ENCODE measurements at regions not wholly inside any gene's neighbourhood (a gene's known extent, or its start where the extent isn't known, plus 50 kb on each side); places are given as distances from the start of the nearest gene placed in this dataset.

DNA sequence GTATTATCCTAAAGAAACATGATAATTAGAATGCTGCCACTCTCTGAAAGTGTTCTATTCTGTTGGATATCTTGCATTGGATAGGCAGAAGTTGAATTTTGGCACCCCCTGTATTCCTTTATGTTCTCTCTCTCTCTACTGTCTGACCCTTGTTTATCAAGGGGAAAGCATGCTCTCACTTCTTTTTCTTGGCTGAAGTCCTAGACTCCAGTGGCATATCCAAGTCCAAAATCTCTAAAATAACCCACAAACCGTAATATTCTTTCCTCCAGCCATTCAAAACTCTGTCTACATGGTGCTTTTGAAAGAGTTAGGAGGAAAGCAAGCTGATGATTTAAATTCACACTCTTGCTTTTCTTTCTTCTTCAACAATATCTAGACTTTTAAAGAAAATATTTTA lies 669.7 kb downstream of the TDRD15 start:
- TF ChIP-seq ZFP37 (tag by site-specific recombination; IDR thresholded peaks at IDR 0.05) (no peak), CTCF (tag by site-specific recombination; IDR thresholded peaks at IDR 0.05) (no peak)

Measured in HEK293 (cell line).